ENCODE measurements at regions not wholly inside any gene's neighbourhood (a gene's known extent, or its start where the extent isn't known, plus 50 kb on each side); places are given as distances from the start of the nearest gene placed in this dataset.

DNA sequence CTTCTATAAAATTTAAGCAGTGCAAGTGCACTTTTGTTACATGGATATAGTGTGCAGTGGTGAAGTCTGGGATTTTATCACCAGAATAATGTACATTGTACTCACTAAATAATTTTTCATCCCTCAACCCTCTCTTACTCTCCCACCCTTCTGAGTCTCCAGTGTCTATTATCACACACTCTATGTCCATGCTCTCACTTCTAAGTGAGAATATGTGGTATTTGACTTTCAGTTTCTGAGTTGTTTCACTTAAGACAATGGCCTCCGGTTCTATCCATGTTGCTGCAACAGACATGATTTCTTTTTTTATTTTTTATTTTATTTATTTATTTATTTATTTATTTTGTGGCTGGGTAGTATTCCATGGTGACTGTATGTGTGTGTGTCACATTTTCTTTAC, 855.9 kb upstream of the PHF14 start:
- TF ChIP-seq CTCF (conservative IDR thresholded peaks at IDR 0.05; ENCODE audit: low read depth, low read length) (no peak), POLR2A (IDR thresholded peaks at IDR 0.05; ENCODE audit: low read depth, low read length) (no peak), CHD1 (IDR thresholded peaks at IDR 0.05; ENCODE audit: low read depth, low read length) (no peak), BHLHE40 (IDR thresholded peaks at IDR 0.05; ENCODE audit: low read depth, low read length) (no peak), RAD21 (IDR thresholded peaks at IDR 0.05; ENCODE audit: low read length) (no peak), RFX5 (IDR thresholded peaks at IDR 0.05; ENCODE audit: low read depth, low read length) (no peak), MXI1 (IDR thresholded peaks at IDR 0.05; ENCODE audit: borderline replicate concordance, low read depth, low read length) (no peak), MAZ (IDR thresholded peaks at IDR 0.05; ENCODE audit: borderline replicate concordance, low read depth, low read length) (no peak)
- TF ChIP-seq, protein P1, sequence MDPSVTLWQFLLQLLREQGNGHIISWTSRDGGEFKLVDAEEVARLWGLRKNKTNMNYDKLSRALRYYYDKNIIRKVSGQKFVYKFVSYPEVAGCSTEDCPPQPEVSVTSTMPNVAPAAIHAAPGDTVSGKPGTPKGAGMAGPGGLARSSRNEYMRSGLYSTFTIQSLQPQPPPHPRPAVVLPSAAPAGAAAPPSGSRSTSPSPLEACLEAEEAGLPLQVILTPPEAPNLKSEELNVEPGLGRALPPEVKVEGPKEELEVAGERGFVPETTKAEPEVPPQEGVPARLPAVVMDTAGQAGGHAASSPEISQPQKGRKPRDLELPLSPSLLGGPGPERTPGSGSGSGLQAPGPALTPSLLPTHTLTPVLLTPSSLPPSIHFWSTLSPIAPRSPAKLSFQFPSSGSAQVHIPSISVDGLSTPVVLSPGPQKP (IDR thresholded peaks at IDR 0.05; ENCODE audit: borderline replicate concordance, low read depth, low read length), result no peak

All from IMR-90 (cell line).